Kidney (tissue), 13 donors: ENCODE measurements at regions not wholly inside any gene's neighbourhood (a gene's known extent, or its start where the extent isn't known, plus 50 kb on each side); places are given as distances from the start of the nearest gene placed in this dataset.
A peak's percentile ranks its signal among the peaks of the same experiment; 100 is the strongest.

ENCODE experiments used
- DNase-seq, 5 donors: peaks; one replicate each; pipeline ENCODE4 v3.0.0-alpha.2; 2013 to 2020
- FAIRE-seq: peaks from 2 replicates; lab custom pipeline; 2012; peaks lifted over from hg19 to GRCh38; lab: Jason Lieb, UNC
- H3K27ac ChIP-seq, 2 donors: one replicate each; pipeline ENCODE4 v1.7.0; 2013; ENCODE audit warnings: low read depth in 2 of 2, low read length in 2 of 2, inconsistent platforms in 1 of 2
- H3K27me3 ChIP-seq: one replicate; pipeline ENCODE4 v1.7.1; 2013; ENCODE audit warnings: low read length, inconsistent platforms; ENCODE audit not compliant: control insufficient read depth, insufficient read depth
- H3K36me3 ChIP-seq, 3 donors: one replicate each; pipeline versions ENCODE4 v1.7.0 to v1.7.1; 2013; ENCODE audit warnings: low read length in 3 of 3, control low read depth in 1 of 3, inconsistent platforms in 1 of 3; ENCODE audit not compliant: insufficient read depth in 3 of 3, control insufficient read depth in 2 of 3
- H3K4me1 ChIP-seq, 3 donors: one replicate each; pipeline versions ENCODE4 v1.7.0 to v1.7.1; 2013; ENCODE audit warnings: low read length in 3 of 3, inconsistent platforms in 1 of 3, low read depth in 1 of 3; ENCODE audit not compliant: control insufficient read depth in 2 of 3, insufficient read depth in 2 of 3
- H3K4me3 ChIP-seq, 3 donors: one replicate each; pipeline versions ENCODE4 v1.7.0 to v1.8.1; 2013; ENCODE audit warnings: low read length in 3 of 3, control low read depth in 1 of 3, inconsistent platforms in 1 of 3
- H3K9ac ChIP-seq, 3 donors: one replicate each; pipeline versions ENCODE4 v1.7.0 to v1.7.1; 2013; ENCODE audit warnings: low read length in 3 of 3, control low read depth in 1 of 3, inconsistent platforms in 1 of 3
- H3K9me3 ChIP-seq, 3 donors: one replicate each; pipeline versions ENCODE4 v1.7.0 to v1.7.1; 2013; ENCODE audit warnings: low read length in 3 of 3, control low read depth in 1 of 3, inconsistent platforms in 1 of 3; ENCODE audit not compliant: control insufficient read depth in 2 of 3, insufficient read depth in 1 of 3
- intact Hi-C: fragments of 100-400 bp; cut with DNase I; formaldehyde crosslinking; loops from one replicate; pipeline ENCODE4 v1.11.1; 2022
- TF ChIP-seq, protein P1 (sequence below): IDR thresholded peaks from 3 replicates; pipeline ENCODE4 v1.5.1; 2012; ENCODE audit warnings: mild to moderate bottlenecking, moderate library complexity, borderline replicate concordance; ENCODE audit not compliant: insufficient read depth; ENCODE audit errors: extremely low read depth
- donor health status: control.
- donor health status: control.
- donor health status: control.
- donor health status: control.
- donor health status: control.
- donor health status: DM: yes; HTN: yes; CAD: no.
- donor health status: Normal renal cell carcinoma (clear cell type).

DNA sequence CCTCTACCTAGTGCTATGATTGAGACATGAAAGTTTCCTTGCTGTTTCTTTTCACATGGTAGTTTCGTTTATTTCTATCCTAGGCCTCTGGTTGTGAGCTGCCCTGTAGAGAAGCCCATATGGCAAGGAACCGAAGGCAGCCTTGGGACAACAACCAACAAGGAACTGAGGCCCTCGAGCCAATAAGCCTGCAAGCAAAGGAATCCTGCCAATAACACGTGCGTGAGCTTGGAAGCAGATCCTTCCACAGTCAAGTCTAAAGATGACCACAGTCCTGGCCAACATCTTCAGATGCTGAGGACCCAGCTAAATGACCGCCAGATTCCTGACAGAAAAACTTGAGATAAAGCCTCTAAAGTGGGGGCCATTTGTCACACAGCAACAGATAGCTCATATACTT, 100.4 kb upstream of the FAM9B start:
- Histone ChIP-seq H3K4me3 (no peak overlapping the region), H3K4me1 (no peaks in the 10 kb centered on the region), H3K27me3 (no peaks in the 10 kb centered on the region), H3K9ac (no peak overlapping the region), H3K27ac (no peak overlapping the region), H3K9me3 (no peaks in the 10 kb centered on the region), H3K36me3 (no peaks in the 10 kb centered on the region)
- no peak for DNase-seq
- intact Hi-C loops = no loop called here
- TF ChIP-seq, protein P1, sequence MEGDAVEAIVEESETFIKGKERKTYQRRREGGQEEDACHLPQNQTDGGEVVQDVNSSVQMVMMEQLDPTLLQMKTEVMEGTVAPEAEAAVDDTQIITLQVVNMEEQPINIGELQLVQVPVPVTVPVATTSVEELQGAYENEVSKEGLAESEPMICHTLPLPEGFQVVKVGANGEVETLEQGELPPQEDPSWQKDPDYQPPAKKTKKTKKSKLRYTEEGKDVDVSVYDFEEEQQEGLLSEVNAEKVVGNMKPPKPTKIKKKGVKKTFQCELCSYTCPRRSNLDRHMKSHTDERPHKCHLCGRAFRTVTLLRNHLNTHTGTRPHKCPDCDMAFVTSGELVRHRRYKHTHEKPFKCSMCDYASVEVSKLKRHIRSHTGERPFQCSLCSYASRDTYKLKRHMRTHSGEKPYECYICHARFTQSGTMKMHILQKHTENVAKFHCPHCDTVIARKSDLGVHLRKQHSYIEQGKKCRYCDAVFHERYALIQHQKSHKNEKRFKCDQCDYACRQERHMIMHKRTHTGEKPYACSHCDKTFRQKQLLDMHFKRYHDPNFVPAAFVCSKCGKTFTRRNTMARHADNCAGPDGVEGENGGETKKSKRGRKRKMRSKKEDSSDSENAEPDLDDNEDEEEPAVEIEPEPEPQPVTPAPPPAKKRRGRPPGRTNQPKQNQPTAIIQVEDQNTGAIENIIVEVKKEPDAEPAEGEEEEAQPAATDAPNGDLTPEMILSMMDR = no peak
- no peak for FAIRE-seq

DNA sequence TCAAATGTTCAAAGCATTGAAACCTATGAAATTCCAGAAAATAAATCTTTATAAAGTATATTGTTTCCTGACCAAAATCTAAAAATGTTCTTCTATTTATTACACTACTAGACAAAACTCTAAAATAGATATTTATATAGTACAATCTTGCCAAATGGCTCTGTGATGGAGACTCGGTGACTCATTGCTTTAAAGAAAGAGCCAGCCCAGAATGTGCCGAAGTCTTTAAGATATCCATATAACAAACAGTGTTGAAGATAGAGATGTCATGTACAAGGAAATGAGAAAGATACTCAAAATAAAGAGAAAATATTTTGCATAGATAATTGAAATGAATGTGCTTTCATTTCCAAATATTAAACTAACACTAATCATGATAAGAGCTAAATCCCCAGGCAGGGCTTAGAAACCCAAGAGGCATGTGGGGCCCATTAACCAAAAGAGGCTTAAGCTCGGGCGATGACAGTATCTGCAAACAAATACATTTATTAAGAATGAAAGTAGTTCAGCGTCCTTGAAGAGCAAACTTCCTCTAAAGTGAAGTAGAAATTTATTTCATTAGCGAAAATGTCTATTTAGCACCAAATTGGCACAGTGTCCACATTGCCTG, 102.1 kb upstream of the FAM9B start:
- no peak for DNase-seq
- intact Hi-C loops = no loop called here

DNA sequence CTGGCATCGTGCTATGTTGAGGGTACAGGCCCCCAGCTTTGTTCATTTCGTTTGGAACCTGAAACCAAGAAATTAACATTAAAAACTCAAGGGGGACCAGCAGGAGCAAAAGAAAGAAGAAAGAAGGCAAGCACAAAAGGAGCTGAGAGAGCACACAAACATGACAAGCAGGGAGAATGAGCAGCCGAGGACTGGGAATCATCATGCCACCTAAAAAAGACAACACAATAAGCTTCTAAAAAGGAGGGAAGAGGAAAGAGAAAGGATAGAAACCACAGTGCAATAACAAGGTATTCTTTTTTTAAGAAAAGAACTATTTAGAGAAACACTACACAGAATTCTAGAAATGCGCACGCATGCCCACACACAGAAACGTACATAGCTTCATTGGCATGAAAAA, 103.2 kb upstream of the FAM9B start:
- FAIRE-seq = no peak
- DNase-seq = no peak
- Histone ChIP-seq H3K27ac (no peak overlapping the region), H3K4me1 (no peaks in the 10 kb centered on the region), H3K4me3 (no peak overlapping the region), H3K36me3 (no peaks in the 10 kb centered on the region), H3K9me3 (no peaks in the 10 kb centered on the region), H3K27me3 (no peaks in the 10 kb centered on the region), H3K9ac (no peak overlapping the region)
- TF ChIP-seq, protein P1 = no peak
- intact Hi-C loops = no loop called here

More for the DNA sequence above, 102.1 kb upstream of the FAM9B start:
- no peak overlapping the region for H3K9ac ChIP-seq
- TF ChIP-seq, protein P1 = no peak
- H3K27ac ChIP-seq = no peak overlapping the region
- H3K27me3 ChIP-seq = no peaks in the 10 kb centered on the region
- H3K36me3 ChIP-seq = no peaks in the 10 kb centered on the region
- no peaks in the 10 kb centered on the region for H3K9me3 ChIP-seq
- FAIRE-seq = peak; percentile 13
- H3K4me1 ChIP-seq = no peaks in the 10 kb centered on the region
- no peak overlapping the region for H3K4me3 ChIP-seq

DNA sequence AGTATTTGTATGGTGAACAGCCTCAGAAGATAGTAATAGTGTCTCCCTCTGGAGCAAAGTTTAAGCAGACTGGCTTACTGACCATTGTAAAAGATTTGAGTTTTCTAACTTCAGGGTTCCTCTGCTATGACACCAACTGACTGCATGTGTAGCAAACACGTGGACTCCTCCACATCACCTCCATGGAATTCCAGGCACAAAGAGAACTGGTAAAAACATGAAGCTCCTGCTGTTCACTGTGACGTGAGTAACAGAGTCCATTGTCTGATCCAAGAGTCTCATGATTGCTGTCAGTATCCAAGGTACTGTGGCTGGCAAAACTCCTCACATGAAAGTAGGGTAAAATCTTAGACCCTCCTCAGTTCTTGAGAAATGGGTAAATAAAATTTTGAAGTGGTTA, 107.6 kb upstream of the FAM9B start:
- TF ChIP-seq, protein P1 = no peak
- H3K36me3 ChIP-seq = no peaks in the 10 kb centered on the region
- intact Hi-C loops = no loop called here
- no peaks in the 10 kb centered on the region for H3K9me3 ChIP-seq
- no peak overlapping the region for H3K9ac ChIP-seq
- DNase-seq (no peak), FAIRE-seq (no peak)
- H3K27ac ChIP-seq = no peak overlapping the region
- no peaks in the 10 kb centered on the region for H3K4me1 ChIP-seq
- peaks cover 4% of the 10 kb centered on the region for H3K27me3 ChIP-seq
- no peak overlapping the region for H3K4me3 ChIP-seq
